SK-N-SH (cell line): ENCODE measurements at regions not wholly inside any gene's neighbourhood (a gene's known extent, or its start where the extent isn't known, plus 50 kb on each side); places are given as distances from the start of the nearest gene placed in this dataset.
A peak's percentile ranks its signal among the peaks of the same experiment; 100 is the strongest.

Source experiments
- CTCF ChIA-PET: fragments of 300-600, 350-600 bp; formaldehyde crosslinking; extraction: SDS; loops from one replicate; lab custom pipeline; 2021; lab: Yijun Ruan, JAX
- POLR2A ChIA-PET: fragments of 350-600 bp; sonication (Branson Sonifier 250); formaldehyde crosslinking; extraction: SDS; loops from one replicate; lab custom pipeline; 2020; ENCODE audit warnings: antibody characterized with exemption, inconsistent platforms; lab: Yijun Ruan, JAX
- DNase-seq: peaks from one replicate; pipeline ENCODE4 v3.0.0; 2012
- H2AFZ ChIP-seq: fragments of 200-600 bp; sonication (generic); 2 replicates; pipeline ENCODE4 v1.8.1; 2016; ENCODE audit warnings: antibody characterized with exemption, mild to moderate bottlenecking, low read depth
- H3F3A ChIP-seq: fragments of 200-600 bp; sonication (generic); replicated peaks from 2 replicates; pipeline ENCODE3; 2016; ENCODE audit warnings: antibody characterized with exemption, mild to moderate bottlenecking; ENCODE audit not compliant: insufficient read depth
- H3K27ac ChIP-seq, 2 experiments: fragments of 200-500 bp in 1 of 2; fragments of 200-600 bp in 1 of 2; sonication (Bioruptor generic) in 1 of 2; sonication (generic), shearing (Covaris generic) in 1 of 2; 2 replicates each; pipeline versions ENCODE4 v1.5.1 to v1.6.1; 2014 to 2016; ENCODE audit warnings: low read depth in 2 of 2, inconsistent platforms in 1 of 2, low read length in 1 of 2, mild to moderate bottlenecking in 1 of 2, mixed read lengths in 1 of 2
- H3K27me3 ChIP-seq: fragments of 200-600 bp; sonication (generic), shearing (Covaris generic); 2 replicates; pipeline ENCODE4 v1.6.1; 2016; ENCODE audit warnings: mixed run types; ENCODE audit not compliant: insufficient read depth
- H3K36me3 ChIP-seq, 2 experiments: fragments of 200-500 bp in 1 of 2; fragments of 200-600 bp in 1 of 2; sonication (Bioruptor generic) in 1 of 2; sonication (generic) in 1 of 2; replicated peaks in 1 of 2; 2 replicates each; pipeline versions ENCODE3 to v1.5.1; 2014 to 2016; ENCODE audit warnings: low read length in 1 of 2, mild to moderate bottlenecking in 1 of 2; ENCODE audit not compliant: insufficient read depth in 2 of 2, control insufficient read depth in 1 of 2
- H3K4me1 ChIP-seq, 2 experiments: fragments of 200-500 bp in 1 of 2; fragments of 200-600 bp in 1 of 2; sonication (Bioruptor generic) in 1 of 2; sonication (generic), shearing (Covaris generic) in 1 of 2; 2 replicates each; pipeline versions ENCODE4 v1.5.1 to v1.6.1; 2014 to 2016; ENCODE audit warnings: low read depth in 1 of 2, low read length in 1 of 2, mixed run types in 1 of 2; ENCODE audit not compliant: insufficient read depth in 2 of 2, control insufficient read depth in 1 of 2
- H3K4me2 ChIP-seq: fragments of 200-600 bp; sonication (generic), shearing (Covaris generic); 2 replicates; pipeline ENCODE4 v1.6.1; 2017; ENCODE audit warnings: mixed run types
- H3K4me3 ChIP-seq, 2 experiments: fragments of 200-500 bp in 1 of 2; fragments of 200-600 bp in 1 of 2; sonication (Bioruptor generic) in 1 of 2; sonication (generic), shearing (Covaris generic) in 1 of 2; 2 replicates each; pipeline versions ENCODE4 v1.5.1 to v1.8.1; 2014 to 2016; ENCODE audit warnings: low read depth in 2 of 2, inconsistent platforms in 1 of 2, low read length in 1 of 2, mild to moderate bottlenecking in 1 of 2, mixed read lengths in 1 of 2, moderate library complexity in 1 of 2
- H3K79me2 ChIP-seq: fragments of 200-600 bp; sonication (generic); 2 replicates; pipeline ENCODE4 v1.8.1; 2017; ENCODE audit warnings: mild to moderate bottlenecking; ENCODE audit not compliant: insufficient read depth
- H3K9ac ChIP-seq: fragments of 200-600 bp; sonication (generic); 2 replicates; pipeline ENCODE4 v1.6.1; 2017; ENCODE audit warnings: mixed run types
- H3K9me2 ChIP-seq: fragments of 200-600 bp; sonication (generic); 2 replicates; pipeline ENCODE4 v1.6.1; 2017; ENCODE audit warnings: mixed run types
- H3K9me3 ChIP-seq: fragments of 200-600 bp; sonication (generic); 2 replicates; pipeline ENCODE4 v1.6.1; 2017; ENCODE audit warnings: mixed run types, mild to moderate bottlenecking, moderate library complexity
- H4K20me1 ChIP-seq: fragments of 200-600 bp; sonication (generic); 2 replicates; pipeline ENCODE4 v1.6.1; 2017; ENCODE audit warnings: mild to moderate bottlenecking, mixed run types; ENCODE audit not compliant: insufficient read depth
- CHD2 ChIP-seq: fragments of 150-350 bp; IDR thresholded peaks from 2 replicates; pipeline ENCODE4 v1.6.1; 2018; ENCODE audit warnings: low read length; ENCODE audit not compliant: partially characterized antibody
- ELF1 ChIP-seq: IDR thresholded peaks from 2 replicates; pipeline ENCODE4 v1.4.0; 2012
- FOXJ3 ChIP-seq: sonication (generic); formaldehyde crosslinking; IDR thresholded peaks from 2 replicates; pipeline ENCODE4 v1.5.1; 2020; ENCODE audit warnings: mild to moderate bottlenecking, missing genetic modification reagents
- GABPA ChIP-seq: IDR thresholded peaks from 2 replicates; pipeline ENCODE4 v1.4.0; 2012; ENCODE audit warnings: low read depth, mild to moderate bottlenecking
- GATA2 ChIP-seq: sonication (generic); formaldehyde crosslinking; IDR thresholded peaks from 2 replicates; pipeline ENCODE4 v1.5.0; 2020; ENCODE audit warnings: mild to moderate bottlenecking, missing genetic modification reagents
- RCOR1 ChIP-seq: fragments of 150-350 bp; IDR thresholded peaks from 2 replicates; pipeline ENCODE4 v1.6.1; 2017; ENCODE audit warnings: antibody characterized with exemption, low read length
- SMC3 ChIP-seq: IDR thresholded peaks from 2 replicates; pipeline ENCODE4 v1.6.1; 2012; ENCODE audit warnings: low read depth, low read length, improper control_type of control experiment
- TCF12 ChIP-seq: IDR thresholded peaks from 2 replicates; pipeline ENCODE4 v1.4.0; 2012
- WGBS: methylation state at CpG from one replicate; pipeline ENCODE4 v1.1.6; 2017; ENCODE audit warnings: low lambda C conversion rate; 5-methylcytosine and 5-hydroxymethylcytosine counted together
- TF ChIP-seq, protein P1 (sequence below): IDR thresholded peaks from 2 replicates; pipeline ENCODE4; 2012
- TF ChIP-seq, protein P2 (sequence below): IDR thresholded peaks from 2 replicates; pipeline ENCODE4 v1.6.1; 2012; ENCODE audit warnings: mild to moderate bottlenecking, low read depth, low read length, moderate library complexity
- TF ChIP-seq, protein P3 (sequence below): IDR thresholded peaks from 2 replicates; pipeline ENCODE4 v1.4.0; 2012; ENCODE audit warnings: low read depth, borderline replicate concordance
- TF ChIP-seq, protein P4 (sequence below): IDR thresholded peaks from 2 replicates; pipeline ENCODE4 v1.4.0; 2012; ENCODE audit warnings: low read depth, borderline replicate concordance

DNA sequence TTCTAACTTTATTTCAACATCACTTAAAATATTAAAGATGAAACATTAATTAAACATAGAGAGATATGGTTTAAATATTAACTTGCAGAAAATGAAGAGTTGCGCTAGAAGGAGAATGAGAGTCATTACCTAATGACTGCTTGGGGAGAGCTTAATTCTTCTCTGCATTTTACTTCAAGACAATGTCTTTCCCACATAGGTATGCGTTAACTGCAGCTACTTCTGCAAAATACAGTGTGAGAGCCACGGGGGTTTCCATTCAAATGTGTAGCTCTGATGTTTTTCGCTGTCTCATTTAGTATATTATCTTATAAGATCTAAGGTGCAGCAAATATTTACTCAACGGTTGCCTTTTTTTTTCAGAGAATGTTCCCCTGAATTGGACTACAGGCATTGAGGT, 126.7 kb downstream of the TMX3 start:
- no peak overlapping the region for H3K9ac ChIP-seq
- H3K27me3 ChIP-seq, result no peaks in the 10 kb centered on the region
- TF ChIP-seq FOXJ3 (CRISPR knock-in tag) (no peak), ELF1 (no peak), GABPA (no peak), GATA2 (no peak), RCOR1 (no peak)
- TF ChIP-seq, protein P1, sequence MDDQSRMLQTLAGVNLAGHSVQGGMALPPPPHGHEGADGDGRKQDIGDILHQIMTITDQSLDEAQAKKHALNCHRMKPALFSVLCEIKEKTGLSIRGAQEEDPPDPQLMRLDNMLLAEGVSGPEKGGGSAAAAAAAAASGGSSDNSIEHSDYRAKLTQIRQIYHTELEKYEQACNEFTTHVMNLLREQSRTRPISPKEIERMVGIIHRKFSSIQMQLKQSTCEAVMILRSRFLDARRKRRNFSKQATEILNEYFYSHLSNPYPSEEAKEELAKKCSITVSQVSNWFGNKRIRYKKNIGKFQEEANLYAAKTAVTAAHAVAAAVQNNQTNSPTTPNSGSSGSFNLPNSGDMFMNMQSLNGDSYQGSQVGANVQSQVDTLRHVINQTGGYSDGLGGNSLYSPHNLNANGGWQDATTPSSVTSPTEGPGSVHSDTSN, result no peak
- TF ChIP-seq, protein P2, sequence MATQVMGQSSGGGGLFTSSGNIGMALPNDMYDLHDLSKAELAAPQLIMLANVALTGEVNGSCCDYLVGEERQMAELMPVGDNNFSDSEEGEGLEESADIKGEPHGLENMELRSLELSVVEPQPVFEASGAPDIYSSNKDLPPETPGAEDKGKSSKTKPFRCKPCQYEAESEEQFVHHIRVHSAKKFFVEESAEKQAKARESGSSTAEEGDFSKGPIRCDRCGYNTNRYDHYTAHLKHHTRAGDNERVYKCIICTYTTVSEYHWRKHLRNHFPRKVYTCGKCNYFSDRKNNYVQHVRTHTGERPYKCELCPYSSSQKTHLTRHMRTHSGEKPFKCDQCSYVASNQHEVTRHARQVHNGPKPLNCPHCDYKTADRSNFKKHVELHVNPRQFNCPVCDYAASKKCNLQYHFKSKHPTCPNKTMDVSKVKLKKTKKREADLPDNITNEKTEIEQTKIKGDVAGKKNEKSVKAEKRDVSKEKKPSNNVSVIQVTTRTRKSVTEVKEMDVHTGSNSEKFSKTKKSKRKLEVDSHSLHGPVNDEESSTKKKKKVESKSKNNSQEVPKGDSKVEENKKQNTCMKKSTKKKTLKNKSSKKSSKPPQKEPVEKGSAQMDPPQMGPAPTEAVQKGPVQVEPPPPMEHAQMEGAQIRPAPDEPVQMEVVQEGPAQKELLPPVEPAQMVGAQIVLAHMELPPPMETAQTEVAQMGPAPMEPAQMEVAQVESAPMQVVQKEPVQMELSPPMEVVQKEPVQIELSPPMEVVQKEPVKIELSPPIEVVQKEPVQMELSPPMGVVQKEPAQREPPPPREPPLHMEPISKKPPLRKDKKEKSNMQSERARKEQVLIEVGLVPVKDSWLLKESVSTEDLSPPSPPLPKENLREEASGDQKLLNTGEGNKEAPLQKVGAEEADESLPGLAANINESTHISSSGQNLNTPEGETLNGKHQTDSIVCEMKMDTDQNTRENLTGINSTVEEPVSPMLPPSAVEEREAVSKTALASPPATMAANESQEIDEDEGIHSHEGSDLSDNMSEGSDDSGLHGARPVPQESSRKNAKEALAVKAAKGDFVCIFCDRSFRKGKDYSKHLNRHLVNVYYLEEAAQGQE, result no peak
- TF ChIP-seq, protein P3, sequence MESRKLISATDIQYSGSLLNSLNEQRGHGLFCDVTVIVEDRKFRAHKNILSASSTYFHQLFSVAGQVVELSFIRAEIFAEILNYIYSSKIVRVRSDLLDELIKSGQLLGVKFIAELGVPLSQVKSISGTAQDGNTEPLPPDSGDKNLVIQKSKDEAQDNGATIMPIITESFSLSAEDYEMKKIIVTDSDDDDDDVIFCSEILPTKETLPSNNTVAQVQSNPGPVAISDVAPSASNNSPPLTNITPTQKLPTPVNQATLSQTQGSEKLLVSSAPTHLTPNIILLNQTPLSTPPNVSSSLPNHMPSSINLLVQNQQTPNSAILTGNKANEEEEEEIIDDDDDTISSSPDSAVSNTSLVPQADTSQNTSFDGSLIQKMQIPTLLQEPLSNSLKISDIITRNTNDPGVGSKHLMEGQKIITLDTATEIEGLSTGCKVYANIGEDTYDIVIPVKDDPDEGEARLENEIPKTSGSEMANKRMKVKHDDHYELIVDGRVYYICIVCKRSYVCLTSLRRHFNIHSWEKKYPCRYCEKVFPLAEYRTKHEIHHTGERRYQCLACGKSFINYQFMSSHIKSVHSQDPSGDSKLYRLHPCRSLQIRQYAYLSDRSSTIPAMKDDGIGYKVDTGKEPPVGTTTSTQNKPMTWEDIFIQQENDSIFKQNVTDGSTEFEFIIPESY, result no peak
- no peaks in the 10 kb centered on the region for H4K20me1 ChIP-seq
- H3K9me3 ChIP-seq, result no peaks in the 10 kb centered on the region
- H3K4me1 ChIP-seq, result no peaks in the 10 kb centered on the region
- 84% methylated on average over 5 of the region's 5 CpGs for WGBS
- no peak overlapping the region for H3K4me3 ChIP-seq
- POLR2A ChIA-PET, result no interaction called here
- no peak overlapping the region for H3K27ac ChIP-seq
- no peak overlapping the region for H3K4me2 ChIP-seq
- no peak for DNase-seq
- CTCF ChIA-PET, result no interaction called here
- H2AFZ ChIP-seq, result no peak overlapping the region
- no peaks in the 10 kb centered on the region for H3K79me2 ChIP-seq
- H3K9me2 ChIP-seq, result no peaks in the 10 kb centered on the region
- H3K36me3 ChIP-seq, result no peaks in the 10 kb centered on the region
- H3F3A ChIP-seq, result no peaks in the 10 kb centered on the region

DNA sequence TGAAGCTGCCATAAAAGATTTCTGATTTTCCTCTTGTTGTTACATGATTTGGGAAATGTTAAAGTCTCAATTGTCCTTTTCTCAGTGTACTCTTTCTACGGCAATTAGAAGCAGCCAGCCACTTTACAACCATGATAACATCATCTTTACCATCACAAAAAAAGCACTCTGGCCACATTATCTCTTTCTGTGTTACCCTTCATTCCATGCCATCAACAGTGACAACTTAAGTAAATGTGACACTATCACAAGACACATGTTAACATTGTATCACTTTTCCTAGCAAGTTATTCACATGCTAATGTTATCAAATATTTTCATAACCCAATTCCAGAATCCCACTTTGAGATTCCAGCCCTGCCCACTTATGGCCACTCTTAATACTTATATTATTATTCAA, 131.2 kb downstream of the TMX3 start:
- Histone ChIP-seq H3K79me2 (no peaks in the 10 kb centered on the region), H3K4me3 (no peak overlapping the region), H3F3A (no peaks in the 10 kb centered on the region), H3K9me3 (no peaks in the 10 kb centered on the region), H3K9ac (no peak overlapping the region), H3K9me2 (no peaks in the 10 kb centered on the region), H4K20me1 (no peaks in the 10 kb centered on the region), H3K27me3 (no peaks in the 10 kb centered on the region), H2AFZ (no peak overlapping the region), H3K4me2 (no peak overlapping the region), H3K27ac (no peak overlapping the region), H3K4me1 (no peaks in the 10 kb centered on the region), H3K36me3 (no peaks in the 10 kb centered on the region)
- ChIA-PET CTCF (no interaction called here), POLR2A (no interaction called here)
- 63% methylated on average over 1 of the region's 1 CpG for WGBS
- no peak for TF ChIP-seq RCOR1
- TF ChIP-seq, protein P4, sequence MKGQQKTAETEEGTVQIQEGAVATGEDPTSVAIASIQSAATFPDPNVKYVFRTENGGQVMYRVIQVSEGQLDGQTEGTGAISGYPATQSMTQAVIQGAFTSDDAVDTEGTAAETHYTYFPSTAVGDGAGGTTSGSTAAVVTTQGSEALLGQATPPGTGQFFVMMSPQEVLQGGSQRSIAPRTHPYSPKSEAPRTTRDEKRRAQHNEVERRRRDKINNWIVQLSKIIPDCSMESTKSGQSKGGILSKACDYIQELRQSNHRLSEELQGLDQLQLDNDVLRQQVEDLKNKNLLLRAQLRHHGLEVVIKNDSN, result no peak
- TF ChIP-seq GATA2, result peak; percentile 71
- TF ChIP-seq CHD2, result no peak
- TF ChIP-seq TCF12, result no peak
- no peak for TF ChIP-seq SMC3
- DNase-seq, result peak; percentile 12
